ENCODE measurements at regions not wholly inside any gene's neighbourhood (a gene's known extent, or its start where the extent isn't known, plus 50 kb on each side); places are given as distances from the start of the nearest gene placed in this dataset.

GRCh38 chrX:38856670-38857265, 55.5 kb downstream of the MID1IP1 start:
- TF ChIP-seq, protein P1, sequence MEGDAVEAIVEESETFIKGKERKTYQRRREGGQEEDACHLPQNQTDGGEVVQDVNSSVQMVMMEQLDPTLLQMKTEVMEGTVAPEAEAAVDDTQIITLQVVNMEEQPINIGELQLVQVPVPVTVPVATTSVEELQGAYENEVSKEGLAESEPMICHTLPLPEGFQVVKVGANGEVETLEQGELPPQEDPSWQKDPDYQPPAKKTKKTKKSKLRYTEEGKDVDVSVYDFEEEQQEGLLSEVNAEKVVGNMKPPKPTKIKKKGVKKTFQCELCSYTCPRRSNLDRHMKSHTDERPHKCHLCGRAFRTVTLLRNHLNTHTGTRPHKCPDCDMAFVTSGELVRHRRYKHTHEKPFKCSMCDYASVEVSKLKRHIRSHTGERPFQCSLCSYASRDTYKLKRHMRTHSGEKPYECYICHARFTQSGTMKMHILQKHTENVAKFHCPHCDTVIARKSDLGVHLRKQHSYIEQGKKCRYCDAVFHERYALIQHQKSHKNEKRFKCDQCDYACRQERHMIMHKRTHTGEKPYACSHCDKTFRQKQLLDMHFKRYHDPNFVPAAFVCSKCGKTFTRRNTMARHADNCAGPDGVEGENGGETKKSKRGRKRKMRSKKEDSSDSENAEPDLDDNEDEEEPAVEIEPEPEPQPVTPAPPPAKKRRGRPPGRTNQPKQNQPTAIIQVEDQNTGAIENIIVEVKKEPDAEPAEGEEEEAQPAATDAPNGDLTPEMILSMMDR (IDR thresholded peaks at IDR 0.05; ENCODE audit: low read length): no peak
- no peak for TF ChIP-seq EZH2 (IDR thresholded peaks at IDR 0.05; ENCODE audit: borderline replicate concordance, low read length)
